Liver (tissue), 3 donors: ENCODE measurements at regions not wholly inside any gene's neighbourhood (a gene's known extent, or its start where the extent isn't known, plus 50 kb on each side); places are given as distances from the start of the nearest gene placed in this dataset.

ENCODE experiments used
- NR2F2 ChIP-seq: IDR thresholded peaks from 2 replicates; pipeline ENCODE4 v1.6.1; 2016; ENCODE audit warnings: antibody characterized with exemption
- RAD21 ChIP-seq, 2 donors: IDR thresholded peaks; 2 replicates each; pipeline ENCODE4 v1.6.1; 2016; ENCODE audit warnings: antibody characterized with exemption in 2 of 2, mild to moderate bottlenecking in 2 of 2
- SP1 ChIP-seq: IDR thresholded peaks from 2 replicates; pipeline ENCODE4 v1.6.1; 2018; ENCODE audit warnings: antibody characterized with exemption, mild to moderate bottlenecking
- TAF1 ChIP-seq: conservative IDR thresholded peaks from 2 replicates; pipeline ENCODE4 v1.6.1; 2016; ENCODE audit warnings: antibody characterized with exemption, mild to moderate bottlenecking
- TF ChIP-seq, protein P1 (sequence below): fragments of 150-350 bp; IDR thresholded peaks from 2 replicates; pipeline ENCODE4 v1.5.1; 2017; ENCODE audit warnings: improper control_type of control experiment, low read depth, low read length; ENCODE audit not compliant: missing input control
- TF ChIP-seq, protein P2 (sequence below): IDR thresholded peaks from 2 replicates; pipeline ENCODE4 v1.6.1; 2016; ENCODE audit warnings: antibody characterized with exemption, mild to moderate bottlenecking
- TF ChIP-seq, protein P3 (sequence below): IDR thresholded peaks from 2 replicates; pipeline ENCODE4 v1.6.1; 2016; ENCODE audit warnings: antibody characterized with exemption
- donor health status: healthy.
- donor health status: healthy.

DNA sequence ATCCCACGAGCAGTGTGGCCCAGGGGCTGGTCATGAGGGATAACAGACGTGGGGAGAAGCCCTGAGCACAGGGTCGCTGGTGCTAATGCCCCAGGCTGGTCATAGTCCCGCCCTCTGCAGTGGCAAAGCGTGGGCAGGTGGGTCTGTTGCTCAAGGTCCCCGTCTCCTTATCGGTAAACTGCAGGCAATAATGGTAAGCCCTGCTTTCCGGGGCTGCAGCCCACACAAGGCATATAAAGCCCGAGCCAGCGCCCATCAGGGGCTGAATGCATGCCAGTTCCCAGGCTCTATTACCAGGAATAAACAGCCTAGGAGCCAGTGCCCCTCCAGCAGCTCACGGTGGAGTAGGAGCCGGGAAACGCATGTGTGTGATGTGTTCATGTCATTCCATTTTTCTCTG is 261.0 kb downstream of the BRD1 start:
- TF ChIP-seq, protein P1, sequence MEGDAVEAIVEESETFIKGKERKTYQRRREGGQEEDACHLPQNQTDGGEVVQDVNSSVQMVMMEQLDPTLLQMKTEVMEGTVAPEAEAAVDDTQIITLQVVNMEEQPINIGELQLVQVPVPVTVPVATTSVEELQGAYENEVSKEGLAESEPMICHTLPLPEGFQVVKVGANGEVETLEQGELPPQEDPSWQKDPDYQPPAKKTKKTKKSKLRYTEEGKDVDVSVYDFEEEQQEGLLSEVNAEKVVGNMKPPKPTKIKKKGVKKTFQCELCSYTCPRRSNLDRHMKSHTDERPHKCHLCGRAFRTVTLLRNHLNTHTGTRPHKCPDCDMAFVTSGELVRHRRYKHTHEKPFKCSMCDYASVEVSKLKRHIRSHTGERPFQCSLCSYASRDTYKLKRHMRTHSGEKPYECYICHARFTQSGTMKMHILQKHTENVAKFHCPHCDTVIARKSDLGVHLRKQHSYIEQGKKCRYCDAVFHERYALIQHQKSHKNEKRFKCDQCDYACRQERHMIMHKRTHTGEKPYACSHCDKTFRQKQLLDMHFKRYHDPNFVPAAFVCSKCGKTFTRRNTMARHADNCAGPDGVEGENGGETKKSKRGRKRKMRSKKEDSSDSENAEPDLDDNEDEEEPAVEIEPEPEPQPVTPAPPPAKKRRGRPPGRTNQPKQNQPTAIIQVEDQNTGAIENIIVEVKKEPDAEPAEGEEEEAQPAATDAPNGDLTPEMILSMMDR: no peak
- TF ChIP-seq, protein P2, sequence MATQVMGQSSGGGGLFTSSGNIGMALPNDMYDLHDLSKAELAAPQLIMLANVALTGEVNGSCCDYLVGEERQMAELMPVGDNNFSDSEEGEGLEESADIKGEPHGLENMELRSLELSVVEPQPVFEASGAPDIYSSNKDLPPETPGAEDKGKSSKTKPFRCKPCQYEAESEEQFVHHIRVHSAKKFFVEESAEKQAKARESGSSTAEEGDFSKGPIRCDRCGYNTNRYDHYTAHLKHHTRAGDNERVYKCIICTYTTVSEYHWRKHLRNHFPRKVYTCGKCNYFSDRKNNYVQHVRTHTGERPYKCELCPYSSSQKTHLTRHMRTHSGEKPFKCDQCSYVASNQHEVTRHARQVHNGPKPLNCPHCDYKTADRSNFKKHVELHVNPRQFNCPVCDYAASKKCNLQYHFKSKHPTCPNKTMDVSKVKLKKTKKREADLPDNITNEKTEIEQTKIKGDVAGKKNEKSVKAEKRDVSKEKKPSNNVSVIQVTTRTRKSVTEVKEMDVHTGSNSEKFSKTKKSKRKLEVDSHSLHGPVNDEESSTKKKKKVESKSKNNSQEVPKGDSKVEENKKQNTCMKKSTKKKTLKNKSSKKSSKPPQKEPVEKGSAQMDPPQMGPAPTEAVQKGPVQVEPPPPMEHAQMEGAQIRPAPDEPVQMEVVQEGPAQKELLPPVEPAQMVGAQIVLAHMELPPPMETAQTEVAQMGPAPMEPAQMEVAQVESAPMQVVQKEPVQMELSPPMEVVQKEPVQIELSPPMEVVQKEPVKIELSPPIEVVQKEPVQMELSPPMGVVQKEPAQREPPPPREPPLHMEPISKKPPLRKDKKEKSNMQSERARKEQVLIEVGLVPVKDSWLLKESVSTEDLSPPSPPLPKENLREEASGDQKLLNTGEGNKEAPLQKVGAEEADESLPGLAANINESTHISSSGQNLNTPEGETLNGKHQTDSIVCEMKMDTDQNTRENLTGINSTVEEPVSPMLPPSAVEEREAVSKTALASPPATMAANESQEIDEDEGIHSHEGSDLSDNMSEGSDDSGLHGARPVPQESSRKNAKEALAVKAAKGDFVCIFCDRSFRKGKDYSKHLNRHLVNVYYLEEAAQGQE: no peak
- TF ChIP-seq RAD21 (IDR thresholded peaks at IDR 0.05): no peak
- TF ChIP-seq SP1: no peak
- TF ChIP-seq, protein P3, sequence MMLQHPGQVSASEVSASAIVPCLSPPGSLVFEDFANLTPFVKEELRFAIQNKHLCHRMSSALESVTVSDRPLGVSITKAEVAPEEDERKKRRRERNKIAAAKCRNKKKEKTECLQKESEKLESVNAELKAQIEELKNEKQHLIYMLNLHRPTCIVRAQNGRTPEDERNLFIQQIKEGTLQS: no peak
- no peak for TF ChIP-seq TAF1
- no peak for TF ChIP-seq NR2F2
